ENCODE measurements at regions not wholly inside any gene's neighbourhood (a gene's known extent, or its start where the extent isn't known, plus 50 kb on each side); places are given as distances from the start of the nearest gene placed in this dataset.

- intact Hi-C loops (cut with DNase I), result no loop called here
- no peak for TF ChIP-seq CTCF (IDR thresholded peaks at IDR 0.05)
- Histone ChIP-seq H3K4me1 (no peaks in the 10 kb centered on the region), H3K27ac (no peak overlapping the region), H3K27me3 (no peaks in the 10 kb centered on the region), H3K36me3 (no peaks in the 10 kb centered on the region), H3K4me3 (no peak overlapping the region), H3K9me3 (no peaks in the 10 kb centered on the region)
- DNase-seq (ENCODE audit: low spot score in 2 of 2), result no peak
Observed at GRCh38 chrX:5730556-5730955, 498.1 kb downstream of the NLGN4X start.

GRCh38 chrX:5726224-5726623 is 502.4 kb downstream of the NLGN4X start:
- TF ChIP-seq CTCF (IDR thresholded peaks at IDR 0.05), result no peak
- H3K27ac ChIP-seq, result no peak overlapping the region
- H3K36me3 ChIP-seq, result no peaks in the 10 kb centered on the region
- no peak overlapping the region for H3K4me3 ChIP-seq
- H3K4me1 ChIP-seq, result no peaks in the 10 kb centered on the region
- no peaks in the 10 kb centered on the region for H3K9me3 ChIP-seq
- no peak for DNase-seq (ENCODE audit: low spot score in 2 of 2)
- intact Hi-C loops (cut with DNase I), result no loop called here
- no peaks in the 10 kb centered on the region for H3K27me3 ChIP-seq

- Histone ChIP-seq H3K9me3 (no peaks in the 10 kb centered on the region), H3K36me3 (no peaks in the 10 kb centered on the region), H3K4me1 (no peaks in the 10 kb centered on the region), H3K4me3 (no peak overlapping the region), H3K27ac (no peak overlapping the region), H3K27me3 (no peaks in the 10 kb centered on the region)
- DNase-seq (ENCODE audit: low spot score in 2 of 2), result no peak
- no peak for TF ChIP-seq CTCF (IDR thresholded peaks at IDR 0.05)
- intact Hi-C loops (cut with DNase I), result no loop called here
Observed at GRCh38 chrX:5724123-5724522, 504.5 kb downstream of the NLGN4X start.

GRCh38 chrX:5718651-5719050 is 510.0 kb downstream of the NLGN4X start:
- DNase-seq (ENCODE audit: low spot score in 2 of 2), result no peak
- no peaks in the 10 kb centered on the region for H3K36me3 ChIP-seq
- no peaks in the 10 kb centered on the region for H3K4me1 ChIP-seq
- H3K27me3 ChIP-seq, result no peaks in the 10 kb centered on the region
- no peak for TF ChIP-seq CTCF (IDR thresholded peaks at IDR 0.05)
- H3K4me3 ChIP-seq, result no peak overlapping the region
- H3K27ac ChIP-seq, result no peak overlapping the region
- no peaks in the 10 kb centered on the region for H3K9me3 ChIP-seq
- intact Hi-C loops (cut with DNase I), result no loop called here

GRCh38 chrX:5716666-5717065 is 512.0 kb downstream of the NLGN4X start:
- no peak for DNase-seq (ENCODE audit: low spot score in 2 of 2)
- no peaks in the 10 kb centered on the region for H3K9me3 ChIP-seq
- intact Hi-C loops (cut with DNase I), result no loop called here
- no peak for TF ChIP-seq CTCF (IDR thresholded peaks at IDR 0.05)
- H3K27ac ChIP-seq, result no peak overlapping the region
- H3K4me1 ChIP-seq, result no peaks in the 10 kb centered on the region
- no peaks in the 10 kb centered on the region for H3K36me3 ChIP-seq
- no peak overlapping the region for H3K4me3 ChIP-seq
- H3K27me3 ChIP-seq, result no peaks in the 10 kb centered on the region

- no peak overlapping the region for H3K4me3 ChIP-seq
- no peaks in the 10 kb centered on the region for H3K4me1 ChIP-seq
- no peaks in the 10 kb centered on the region for H3K9me3 ChIP-seq
- intact Hi-C loops (cut with DNase I), result no loop called here
- H3K27ac ChIP-seq, result no peak overlapping the region
- no peak for TF ChIP-seq CTCF (IDR thresholded peaks at IDR 0.05)
- no peaks in the 10 kb centered on the region for H3K27me3 ChIP-seq
- DNase-seq (ENCODE audit: low spot score in 2 of 2), result no peak
- H3K36me3 ChIP-seq, result no peaks in the 10 kb centered on the region
Observed at GRCh38 chrX:5708251-5708650, 520.4 kb downstream of the NLGN4X start.

Measured in ascending aorta (tissue), 2 donors.